OCI-LY7 (cell line): ENCODE measurements at regions not wholly inside any gene's neighbourhood (a gene's known extent, or its start where the extent isn't known, plus 50 kb on each side); places are given as distances from the start of the nearest gene placed in this dataset.

ENCODE experiments used
- EZH2phosphoT487 ChIP-seq: fragments of 200-600 bp; sonication (generic); IDR thresholded peaks from 2 replicates; pipeline ENCODE4 v1.6.1; 2018; ENCODE audit warnings: low read depth, borderline replicate concordance, mild to moderate bottlenecking, mixed run types, antibody characterized with exemption, low read length, moderate library complexity, mixed read lengths
- TF ChIP-seq, protein P1 (sequence below): fragments of 200-600 bp; sonication (generic); conservative IDR thresholded peaks from 2 replicates; pipeline ENCODE4 v1.5.1; 2014; ENCODE audit warnings: mild to moderate bottlenecking, antibody characterized with exemption, low read length, moderate library complexity, mixed read lengths

DNA sequence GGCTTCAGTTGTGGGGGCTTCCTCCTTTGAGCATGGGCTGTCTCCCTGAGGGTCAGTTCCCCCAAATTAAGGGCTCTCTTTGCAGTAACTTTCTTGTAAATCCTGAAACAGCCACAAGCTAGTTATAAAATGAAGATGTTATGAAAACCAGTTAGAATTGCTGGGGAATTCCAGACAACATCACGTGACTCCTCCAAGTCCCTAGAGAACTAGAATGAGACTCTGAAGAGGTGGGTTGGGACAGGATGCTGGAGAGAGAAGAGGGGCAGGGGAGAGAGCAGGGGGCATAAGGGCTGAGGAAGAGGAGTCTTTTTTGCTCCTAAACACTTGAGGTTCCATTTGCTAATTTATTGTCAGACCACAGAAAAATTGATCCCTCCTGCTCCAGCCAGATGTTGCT is 380.3 kb downstream of the DHX35 start:
- TF ChIP-seq, protein P1, sequence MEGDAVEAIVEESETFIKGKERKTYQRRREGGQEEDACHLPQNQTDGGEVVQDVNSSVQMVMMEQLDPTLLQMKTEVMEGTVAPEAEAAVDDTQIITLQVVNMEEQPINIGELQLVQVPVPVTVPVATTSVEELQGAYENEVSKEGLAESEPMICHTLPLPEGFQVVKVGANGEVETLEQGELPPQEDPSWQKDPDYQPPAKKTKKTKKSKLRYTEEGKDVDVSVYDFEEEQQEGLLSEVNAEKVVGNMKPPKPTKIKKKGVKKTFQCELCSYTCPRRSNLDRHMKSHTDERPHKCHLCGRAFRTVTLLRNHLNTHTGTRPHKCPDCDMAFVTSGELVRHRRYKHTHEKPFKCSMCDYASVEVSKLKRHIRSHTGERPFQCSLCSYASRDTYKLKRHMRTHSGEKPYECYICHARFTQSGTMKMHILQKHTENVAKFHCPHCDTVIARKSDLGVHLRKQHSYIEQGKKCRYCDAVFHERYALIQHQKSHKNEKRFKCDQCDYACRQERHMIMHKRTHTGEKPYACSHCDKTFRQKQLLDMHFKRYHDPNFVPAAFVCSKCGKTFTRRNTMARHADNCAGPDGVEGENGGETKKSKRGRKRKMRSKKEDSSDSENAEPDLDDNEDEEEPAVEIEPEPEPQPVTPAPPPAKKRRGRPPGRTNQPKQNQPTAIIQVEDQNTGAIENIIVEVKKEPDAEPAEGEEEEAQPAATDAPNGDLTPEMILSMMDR, result no peak
- no peak for TF ChIP-seq EZH2phosphoT487
